Esophagus muscularis mucosa (tissue), 3 donors: ENCODE measurements at regions not wholly inside any gene's neighbourhood (a gene's known extent, or its start where the extent isn't known, plus 50 kb on each side); places are given as distances from the start of the nearest gene placed in this dataset.

Experiments
- POLR2A ChIP-seq: fragments of 450-650 bp; IDR thresholded peaks from one replicate; pipeline ENCODE4 v1.6.1; 2017; ENCODE audit warnings: antibody characterized with exemption, moderate library complexity, mild to moderate bottlenecking, low read depth
- TF ChIP-seq, protein P1 (sequence below), 3 experiments: fragments of 200-600 bp in 2 of 3; fragments of 450-650 bp in 1 of 3; sonication (generic) in 2 of 3; IDR thresholded peaks; one replicate each; pipeline ENCODE4 v1.5.1; 2017 to 2019; ENCODE audit warnings: antibody characterized with exemption in 3 of 3, mild to moderate bottlenecking in 2 of 3, moderate library complexity in 1 of 3

DNA sequence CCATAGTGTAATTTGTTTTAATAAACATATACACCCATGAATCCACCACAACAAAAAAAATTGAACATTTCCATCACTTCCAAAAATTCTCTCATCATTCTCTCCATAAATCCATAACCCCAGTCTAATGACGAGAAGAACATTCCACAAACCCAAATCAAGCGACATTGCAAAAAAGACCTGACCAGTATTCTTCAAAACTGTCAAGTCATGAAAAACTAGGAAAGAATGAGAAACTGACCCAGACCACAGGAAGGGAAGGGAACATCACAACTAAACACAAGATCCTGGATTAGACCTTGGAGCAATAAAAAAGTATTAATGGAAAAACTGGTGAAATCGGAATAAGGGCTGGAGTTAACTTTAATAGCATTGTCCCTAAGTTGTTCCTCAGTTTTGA, 141.3 kb upstream of the SLC35G4 start:
- TF ChIP-seq, protein P1, sequence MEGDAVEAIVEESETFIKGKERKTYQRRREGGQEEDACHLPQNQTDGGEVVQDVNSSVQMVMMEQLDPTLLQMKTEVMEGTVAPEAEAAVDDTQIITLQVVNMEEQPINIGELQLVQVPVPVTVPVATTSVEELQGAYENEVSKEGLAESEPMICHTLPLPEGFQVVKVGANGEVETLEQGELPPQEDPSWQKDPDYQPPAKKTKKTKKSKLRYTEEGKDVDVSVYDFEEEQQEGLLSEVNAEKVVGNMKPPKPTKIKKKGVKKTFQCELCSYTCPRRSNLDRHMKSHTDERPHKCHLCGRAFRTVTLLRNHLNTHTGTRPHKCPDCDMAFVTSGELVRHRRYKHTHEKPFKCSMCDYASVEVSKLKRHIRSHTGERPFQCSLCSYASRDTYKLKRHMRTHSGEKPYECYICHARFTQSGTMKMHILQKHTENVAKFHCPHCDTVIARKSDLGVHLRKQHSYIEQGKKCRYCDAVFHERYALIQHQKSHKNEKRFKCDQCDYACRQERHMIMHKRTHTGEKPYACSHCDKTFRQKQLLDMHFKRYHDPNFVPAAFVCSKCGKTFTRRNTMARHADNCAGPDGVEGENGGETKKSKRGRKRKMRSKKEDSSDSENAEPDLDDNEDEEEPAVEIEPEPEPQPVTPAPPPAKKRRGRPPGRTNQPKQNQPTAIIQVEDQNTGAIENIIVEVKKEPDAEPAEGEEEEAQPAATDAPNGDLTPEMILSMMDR (IDR thresholded peaks at IDR 0.05) = no peak
- no peak for TF ChIP-seq POLR2A
